Activated CD8-positive, alpha-beta memory T cell treated with anti-CD3 and anti-CD28 coated beads, Interleukin-2, amount 10 ng/mL, durations not matched to agents 7 days and 5 days (primary cell): ENCODE measurements at regions not wholly inside any gene's neighbourhood (a gene's known extent, or its start where the extent isn't known, plus 50 kb on each side); places are given as distances from the start of the nearest gene placed in this dataset.
"Not testable (repeated sequence)": the region's sequence is repeated elsewhere in the genome, so short reads cannot be mapped to it uniquely, and the experiment has no call there.

Experiments used
- ATAC-seq: fragments of 150-1000 bp; cut with Tn5 transposase; one replicate; pipeline ENCODE4 v1.10.0; 2021; ENCODE audit warnings: moderate library complexity
- CTCF ChIA-PET: fragments of 350-600 bp; sonication (Branson Sonifier 250); formaldehyde crosslinking; loops from one replicate; lab custom pipeline; 2021; ENCODE audit warnings: antibody characterized with exemption; lab: Charles Lee
- DNase-seq: peaks from one replicate; pipeline ENCODE4 v3.0.0-alpha.2; 2020
- H3K27ac Mint-ChIP-seq: one replicate; pipeline ENCODE4 v1.8.0; 2021; ENCODE audit warnings: mild to moderate bottlenecking, mixed read lengths
- H3K27me3 Mint-ChIP-seq: one replicate; pipeline ENCODE4 v1.8.0; 2021; ENCODE audit warnings: mixed read lengths
- H3K36me3 Mint-ChIP-seq: one replicate; pipeline ENCODE4 v1.8.0; 2021; ENCODE audit warnings: mild to moderate bottlenecking, mixed read lengths
- H3K4me1 Mint-ChIP-seq: one replicate; pipeline ENCODE4 v1.8.0; 2021; ENCODE audit warnings: mixed read lengths
- H3K4me3 Mint-ChIP-seq: one replicate; pipeline ENCODE4 v1.8.0; 2021; ENCODE audit warnings: mild to moderate bottlenecking, moderate library complexity, mixed read lengths
- H3K9me3 Mint-ChIP-seq: one replicate; pipeline ENCODE4 v1.8.0; 2022; ENCODE audit warnings: low read depth, mixed read lengths

GRCh38 chr14:38932653-38933000 lies 170.4 kb downstream of the SEC23A start:
- H3K4me3 Mint-ChIP-seq, H3K27ac Mint-ChIP-seq, H3K4me1 Mint-ChIP-seq, ATAC-seq, H3K9me3 Mint-ChIP-seq, H3K27me3 Mint-ChIP-seq, DNase-seq, CTCF ChIA-PET, H3K36me3 Mint-ChIP-seq: not testable (repeated sequence)

DNA sequence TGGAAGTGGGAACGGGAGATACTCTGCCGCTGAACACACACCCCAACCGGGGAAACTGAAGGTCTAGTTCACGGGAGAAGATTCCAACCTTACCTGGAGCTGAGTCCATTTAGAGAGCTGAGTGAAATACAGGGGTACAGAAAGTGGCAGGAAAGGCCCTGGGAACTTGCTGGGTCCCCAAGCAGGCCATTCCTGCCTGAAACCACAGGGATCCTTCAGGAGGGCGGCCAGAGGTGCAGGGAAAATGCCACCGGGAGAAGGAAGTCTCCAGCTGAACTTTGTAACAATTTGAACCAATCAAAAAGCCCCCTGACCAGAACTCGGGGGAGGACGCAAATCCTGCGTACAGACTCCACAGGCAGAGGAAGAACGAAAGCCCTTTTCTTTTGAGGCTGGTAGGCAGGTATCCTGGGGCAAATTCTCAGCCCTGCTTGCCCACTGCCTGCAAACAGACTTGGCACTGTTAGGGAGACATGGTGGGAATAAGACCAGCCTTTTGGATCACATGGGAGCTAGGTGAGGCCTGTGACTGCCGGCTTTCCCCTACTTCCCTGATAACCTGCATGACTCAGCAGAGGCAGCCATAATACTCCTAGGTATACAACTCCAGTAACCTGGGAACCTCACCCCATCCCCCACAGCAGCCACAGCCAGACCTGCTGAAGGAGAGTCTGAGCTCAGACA lies 170.9 kb downstream of the SEC23A start:
- H3K27ac Mint-ChIP-seq: no peak overlapping the region
- H3K4me3 Mint-ChIP-seq: no peak overlapping the region
- CTCF ChIA-PET: no interaction called here
- ATAC-seq (no peak), DNase-seq (no peak)
- H3K36me3 Mint-ChIP-seq: no peaks in the 10 kb centered on the region
- no peaks in the 10 kb centered on the region for H3K9me3 Mint-ChIP-seq
- H3K27me3 Mint-ChIP-seq: no peaks in the 10 kb centered on the region
- H3K4me1 Mint-ChIP-seq: no peaks in the 10 kb centered on the region

- no peaks in the 10 kb centered on the region for H3K27me3 Mint-ChIP-seq
- no peak overlapping the region for H3K27ac Mint-ChIP-seq
- H3K4me1 Mint-ChIP-seq: no peaks in the 10 kb centered on the region
- no peak overlapping the region for H3K4me3 Mint-ChIP-seq
- ATAC-seq (no peak), DNase-seq (no peak)
- H3K36me3 Mint-ChIP-seq: no peaks in the 10 kb centered on the region
- no peaks in the 10 kb centered on the region for H3K9me3 Mint-ChIP-seq
- CTCF ChIA-PET: no interaction called here
Observed at GRCh38 chr14:38930898-38931297, 172.1 kb downstream of the SEC23A start.

GRCh38 chr14:38930022-38930421 lies 173.0 kb downstream of the SEC23A start:
- ATAC-seq (no peak), DNase-seq (no peak)
- Mint-ChIP-seq H3K4me1 (no peaks in the 10 kb centered on the region), H3K9me3 (no peaks in the 10 kb centered on the region), H3K27me3 (no peaks in the 10 kb centered on the region), H3K4me3 (no peak overlapping the region), H3K27ac (no peak overlapping the region), H3K36me3 (no peaks in the 10 kb centered on the region)
- CTCF ChIA-PET: no interaction called here

- CTCF ChIA-PET: no interaction called here
- Mint-ChIP-seq H3K4me1 (no peaks in the 10 kb centered on the region), H3K27me3 (no peaks in the 10 kb centered on the region)
Observed at GRCh38 chr14:38929416-38929815, 173.6 kb downstream of the SEC23A start.

DNA sequence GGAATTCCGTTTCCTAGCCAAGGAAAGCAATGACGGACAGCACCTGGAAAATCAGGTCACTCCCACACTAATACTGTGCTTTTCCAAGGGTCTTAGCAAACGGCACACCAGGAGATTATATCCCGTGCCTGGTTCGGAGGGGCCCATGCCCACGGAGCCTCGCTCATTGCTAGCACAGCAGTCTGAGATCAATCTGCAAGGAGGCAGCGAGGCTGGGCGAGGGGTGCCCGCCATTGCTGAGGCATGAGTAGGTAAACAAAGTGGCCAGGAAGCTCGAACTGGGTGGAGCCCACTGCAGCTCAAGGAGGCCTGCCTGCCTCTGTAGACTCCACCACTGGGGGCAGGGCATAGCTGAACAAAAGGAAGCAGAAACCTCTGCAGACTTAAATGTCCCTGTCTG lies 181.1 kb downstream of the SEC23A start:
- not testable (repeated sequence) for H3K9me3 Mint-ChIP-seq, ATAC-seq

More at GRCh38 chr14:38929416-38929815, 173.6 kb downstream of the SEC23A start:
- H3K36me3 Mint-ChIP-seq: no peaks in the 10 kb centered on the region
- no peak overlapping the region for H3K4me3 Mint-ChIP-seq
- no peak overlapping the region for H3K27ac Mint-ChIP-seq
- no peaks in the 10 kb centered on the region for H3K9me3 Mint-ChIP-seq
- no peak for ATAC-seq
- no peak for DNase-seq

GRCh38 chr14:38915125-38915524 lies 187.9 kb downstream of the SEC23A start:
- no peak for DNase-seq
- ATAC-seq: no peak
- Mint-ChIP-seq H3K9me3 (no peaks in the 10 kb centered on the region), H3K27ac (no peak overlapping the region), H3K27me3 (no peaks in the 10 kb centered on the region), H3K4me3 (no peak overlapping the region), H3K4me1 (no peaks in the 10 kb centered on the region), H3K36me3 (no peaks in the 10 kb centered on the region)
- CTCF ChIA-PET: no interaction called here

More for the DNA sequence above, 181.1 kb downstream of the SEC23A start:
- H3K36me3 Mint-ChIP-seq, DNase-seq, H3K4me3 Mint-ChIP-seq, H3K4me1 Mint-ChIP-seq, H3K27ac Mint-ChIP-seq, H3K27me3 Mint-ChIP-seq, CTCF ChIA-PET: not testable (repeated sequence)

DNA sequence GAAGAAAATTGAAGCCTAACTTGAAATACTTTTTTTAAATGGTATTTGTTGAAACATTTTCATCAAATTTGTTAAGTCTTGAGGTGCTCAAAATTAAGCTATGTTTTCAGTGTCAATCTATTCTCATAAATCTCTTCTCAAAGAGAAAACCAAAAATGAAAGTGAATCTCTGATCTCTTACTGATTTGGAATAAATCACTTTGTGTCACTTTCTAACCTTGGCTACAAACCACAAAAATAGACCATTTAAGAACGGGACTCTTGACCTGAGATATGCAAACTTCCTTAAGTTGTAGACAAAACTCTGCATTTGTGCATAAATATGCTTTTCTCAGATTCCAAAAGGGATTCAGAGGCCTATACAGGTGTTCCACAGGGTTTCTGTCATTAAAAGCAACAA lies 192.9 kb downstream of the SEC23A start:
- H3K9me3 Mint-ChIP-seq: no peaks in the 10 kb centered on the region
- H3K4me1 Mint-ChIP-seq: no peaks in the 10 kb centered on the region
- peaks cover 9% of the 10 kb centered on the region for H3K27me3 Mint-ChIP-seq
- H3K36me3 Mint-ChIP-seq: no peaks in the 10 kb centered on the region
- no peak for DNase-seq
- ATAC-seq: no peak
- H3K4me3 Mint-ChIP-seq: no peak overlapping the region
- CTCF ChIA-PET: interaction anchor here (1.7 kb wide), 1 partner anchor 11 kb away, joined by 3 read pairs; no protein-coding TSS in a partner anchor
- no peak overlapping the region for H3K27ac Mint-ChIP-seq

DNA sequence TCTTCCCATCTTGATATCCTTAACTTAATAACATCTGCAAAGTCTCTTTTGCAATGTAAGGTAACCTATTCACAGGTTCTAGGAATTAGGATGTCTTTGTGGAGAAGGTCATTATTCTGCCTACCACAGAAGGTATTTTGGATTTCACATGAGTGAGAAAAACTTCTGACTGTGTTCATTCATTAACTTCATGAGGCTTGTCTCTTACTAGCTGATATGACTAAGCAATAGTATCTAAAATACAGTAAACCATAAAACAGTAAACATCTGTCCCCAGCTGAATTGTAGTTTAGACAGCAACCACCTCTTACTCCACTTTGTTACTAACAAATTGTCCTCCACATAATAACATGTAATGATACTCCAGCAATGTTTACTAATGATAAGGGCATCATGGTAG lies 198.1 kb downstream of the SEC23A start:
- Mint-ChIP-seq H3K4me3 (no peak overlapping the region), H3K27me3 (peaks cover 10% of the 10 kb centered on the region), H3K4me1 (no peaks in the 10 kb centered on the region), H3K27ac (no peak overlapping the region), H3K9me3 (no peaks in the 10 kb centered on the region), H3K36me3 (no peaks in the 10 kb centered on the region)
- no peak for DNase-seq
- CTCF ChIA-PET: no interaction called here
- ATAC-seq: no peak

- H3K27ac Mint-ChIP-seq: no peak overlapping the region
- H3K9me3 Mint-ChIP-seq: no peaks in the 10 kb centered on the region
- ATAC-seq (no peak), DNase-seq (no peak)
- H3K4me3 Mint-ChIP-seq: no peak overlapping the region
- H3K27me3 Mint-ChIP-seq: peaks cover 8% of the 10 kb centered on the region
- no peaks in the 10 kb centered on the region for H3K4me1 Mint-ChIP-seq
- CTCF ChIA-PET: no interaction called here
- H3K36me3 Mint-ChIP-seq: no peaks in the 10 kb centered on the region
Observed at GRCh38 chr14:38901791-38902190, 201.2 kb downstream of the SEC23A start.

- H3K9me3 Mint-ChIP-seq: no peaks in the 10 kb centered on the region
- CTCF ChIA-PET: no interaction called here
- ATAC-seq: no peak
- no peaks in the 10 kb centered on the region for H3K4me1 Mint-ChIP-seq
- H3K4me3 Mint-ChIP-seq: no peak overlapping the region
- DNase-seq: no peak
- H3K27me3 Mint-ChIP-seq: peaks cover 4% of the 10 kb centered on the region
- H3K27ac Mint-ChIP-seq: no peak overlapping the region
- H3K36me3 Mint-ChIP-seq: no peaks in the 10 kb centered on the region
Observed at GRCh38 chr14:38900887-38901286, 202.1 kb downstream of the SEC23A start.

DNA sequence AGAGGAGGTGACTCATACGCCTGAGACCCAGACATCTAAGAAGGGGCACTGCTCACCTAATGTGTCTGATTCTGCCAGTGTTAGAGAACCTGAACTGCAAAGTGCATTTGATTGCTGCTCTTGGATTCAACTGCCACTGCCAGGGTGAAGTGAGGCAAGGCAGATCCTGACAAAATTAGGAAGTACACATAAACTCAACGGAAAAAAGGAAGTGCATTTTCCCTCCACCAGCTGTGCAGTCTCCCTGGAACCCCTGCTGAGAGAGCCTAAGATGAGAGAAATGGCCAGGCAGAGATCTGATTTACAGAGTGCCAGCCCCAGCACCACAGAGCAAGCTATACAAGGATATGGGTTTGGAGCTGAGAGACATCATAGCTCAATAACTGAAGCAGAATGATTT lies 215.3 kb downstream of the SEC23A start:
- Mint-ChIP-seq H3K36me3 (no peaks in the 10 kb centered on the region), H3K4me1 (no peaks in the 10 kb centered on the region), H3K27ac (no peak overlapping the region), H3K27me3 (peaks cover 13% of the 10 kb centered on the region), H3K4me3 (no peak overlapping the region), H3K9me3 (no peaks in the 10 kb centered on the region)
- no peak for ATAC-seq
- DNase-seq: no peak
- CTCF ChIA-PET: interaction anchor here (0.6 kb wide), 1 partner anchor 345 kb away, joined by 3 read pairs; no protein-coding TSS in a partner anchor

DNA sequence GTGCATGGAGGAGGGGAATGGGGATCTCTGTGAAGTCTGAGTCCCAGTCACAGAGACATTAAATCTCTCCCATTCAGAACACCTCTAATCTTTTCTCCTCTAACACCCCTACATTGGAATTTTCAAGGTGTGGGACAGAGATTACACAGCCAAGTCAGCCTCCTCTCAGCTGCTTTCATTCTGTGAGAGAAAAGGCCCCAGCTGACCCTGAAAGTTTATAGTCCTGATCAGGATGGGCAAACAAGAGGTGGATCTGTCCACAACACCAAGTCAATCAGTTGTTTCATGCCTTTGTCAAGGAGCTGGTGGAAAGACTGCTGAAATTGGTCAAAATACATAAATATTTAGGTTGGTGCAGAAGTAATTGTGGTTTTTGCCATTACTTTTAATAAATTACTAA lies 218.9 kb downstream of the SEC23A start:
- DNase-seq (no peak), ATAC-seq (no peak)
- Mint-ChIP-seq H3K9me3 (no peaks in the 10 kb centered on the region), H3K27me3 (no peaks in the 10 kb centered on the region), H3K27ac (no peak overlapping the region), H3K4me3 (no peak overlapping the region), H3K4me1 (no peaks in the 10 kb centered on the region), H3K36me3 (no peaks in the 10 kb centered on the region)
- CTCF ChIA-PET: interaction anchor here (0.8 kb wide), 1 partner anchor 10 kb away, joined by 3 read pairs; no protein-coding TSS in a partner anchor

GRCh38 chr14:38883127-38883526 lies 219.9 kb downstream of the SEC23A start:
- DNase-seq (no peak), ATAC-seq (no peak)
- CTCF ChIA-PET: no interaction called here
- H3K27me3 Mint-ChIP-seq: no peaks in the 10 kb centered on the region
- H3K4me1 Mint-ChIP-seq: no peaks in the 10 kb centered on the region
- H3K4me3 Mint-ChIP-seq: no peak overlapping the region
- H3K27ac Mint-ChIP-seq: no peak overlapping the region
- H3K36me3 Mint-ChIP-seq: no peaks in the 10 kb centered on the region
- no peaks in the 10 kb centered on the region for H3K9me3 Mint-ChIP-seq
